ENCODE measurements at regions not wholly inside any gene's neighbourhood (a gene's known extent, or its start where the extent isn't known, plus 50 kb on each side); places are given as distances from the start of the nearest gene placed in this dataset.

GRCh38 chr2:228269351-228269750, 87.9 kb upstream of the SPHKAP start:
- TF ChIP-seq POLR2A (IDR thresholded peaks at IDR 0.05) (no peak), CTCF (IDR thresholded peaks at IDR 0.05) (no peak), POLR2AphosphoS5 (IDR thresholded peaks at IDR 0.05) (no peak)
